HEK293 (cell line): ENCODE measurements at regions not wholly inside any gene's neighbourhood (a gene's known extent, or its start where the extent isn't known, plus 50 kb on each side); places are given as distances from the start of the nearest gene placed in this dataset.
"Not testable (repeated sequence)": the region's sequence is repeated elsewhere in the genome, so short reads cannot be mapped to it uniquely, and the experiment has no call there.

Source experiments
- CTCF ChIA-PET: fragments of 350-600 bp; formaldehyde crosslinking; extraction: SDS; loops from one replicate; lab custom pipeline; 2021; ENCODE audit warnings: antibody characterized with exemption; lab: Yijun Ruan, JAX
- POLR2A ChIA-PET: fragments of 300-600 bp; formaldehyde crosslinking; extraction: SDS; loops from one replicate; lab custom pipeline; 2020; ENCODE audit warnings: antibody characterized with exemption, inconsistent platforms; lab: Yijun Ruan, JAX
- H3K27ac ChIP-seq: fragments of 200-500 bp; sonication (Bioruptor generic); 2 replicates; pipeline ENCODE4 v1.5.1; 2014; ENCODE audit warnings: low read depth, low read length, control low read depth, inconsistent platforms; ENCODE audit errors: extremely low read depth
- H3K36me3 ChIP-seq, 2 experiments: fragments of 200-500 bp in 1 of 2; sonication (Bioruptor generic) in 1 of 2; 1 replicate in 1 of 2; 2 replicates in 1 of 2; pipeline ENCODE4 v1.5.1; 2014 to 2017; ENCODE audit warnings: inconsistent platforms in 2 of 2, low read length in 2 of 2; ENCODE audit not compliant: control insufficient read depth in 2 of 2, insufficient read depth in 1 of 2
- H3K4me1 ChIP-seq: fragments of 200-500 bp; sonication (Bioruptor generic); 2 replicates; pipeline ENCODE4 v1.5.1; 2014; ENCODE audit warnings: mild to moderate bottlenecking, low read length, inconsistent platforms; ENCODE audit not compliant: control insufficient read depth, insufficient read depth
- H3K4me3 ChIP-seq: 2 replicates; pipeline ENCODE4 v1.5.1; 2011; ENCODE audit warnings: low read depth, mild to moderate bottlenecking, control low read depth, low read length, moderate library complexity
- H3K9me3 ChIP-seq: fragments of 200-500 bp; sonication (Bioruptor generic); 2 replicates; pipeline ENCODE4 v1.5.1; 2014; ENCODE audit warnings: low read depth, low read length, inconsistent platforms; ENCODE audit not compliant: control insufficient read depth, insufficient read depth
- KLF1 ChIP-seq: fragments of 450-650 bp; formaldehyde crosslinking; IDR thresholded peaks from 2 replicates; pipeline ENCODE4 v1.5.1; 2016; ENCODE audit warnings: missing biosample characterization, missing genetic modification characterization
- KLF9 ChIP-seq: fragments of 450-650 bp; formaldehyde crosslinking; IDR thresholded peaks from 2 replicates; pipeline ENCODE4 v1.5.1; 2016; ENCODE audit warnings: missing biosample characterization, missing genetic modification characterization, low read depth
- TCF7L2 ChIP-seq: IDR thresholded peaks from 2 replicates; pipeline ENCODE4 v1.6.1; 2011; ENCODE audit warnings: low read depth, mild to moderate bottlenecking, inconsistent platforms, low read length, moderate library complexity, borderline replicate concordance
- ZBTB20 ChIP-seq: fragments of 450-650 bp; formaldehyde crosslinking; IDR thresholded peaks from 2 replicates; pipeline ENCODE4 v1.5.1; 2016; ENCODE audit warnings: missing biosample characterization, missing genetic modification characterization
- ZNF121 ChIP-seq: fragments of 450-650 bp; formaldehyde crosslinking; IDR thresholded peaks from 2 replicates; pipeline ENCODE4 v1.5.1; 2016; ENCODE audit warnings: missing biosample characterization, missing genetic modification characterization
- ZNF138 ChIP-seq: fragments of 450-650 bp; formaldehyde crosslinking; IDR thresholded peaks from 2 replicates; pipeline ENCODE4 v1.5.1; 2016; ENCODE audit warnings: missing biosample characterization, missing genetic modification characterization, borderline replicate concordance
- ZNF169 ChIP-seq: fragments of 450-650 bp; formaldehyde crosslinking; IDR thresholded peaks from 2 replicates; pipeline ENCODE4 v1.5.1; 2016; ENCODE audit warnings: missing biosample characterization, missing genetic modification characterization
- ZNF19 ChIP-seq: fragments of 450-650 bp; formaldehyde crosslinking; IDR thresholded peaks from 2 replicates; pipeline ENCODE4; 2016; ENCODE audit warnings: missing biosample characterization, missing genetic modification characterization, low read depth
- ZNF23 ChIP-seq: fragments of 450-650 bp; formaldehyde crosslinking; IDR thresholded peaks from 2 replicates; pipeline ENCODE4 v1.5.1; 2016; ENCODE audit warnings: missing biosample characterization, missing genetic modification characterization, borderline replicate concordance
- ZNF239 ChIP-seq: fragments of 450-650 bp; formaldehyde crosslinking; IDR thresholded peaks from 2 replicates; pipeline ENCODE4 v1.5.1; 2016; ENCODE audit warnings: missing biosample characterization, missing genetic modification characterization
- ZNF366 ChIP-seq: fragments of 450-650 bp; formaldehyde crosslinking; conservative IDR thresholded peaks from 2 replicates; pipeline ENCODE4 v1.5.1; 2016; ENCODE audit warnings: missing biosample characterization, missing genetic modification characterization
- ZNF423 ChIP-seq: fragments of 450-650 bp; formaldehyde crosslinking; IDR thresholded peaks from 2 replicates; pipeline ENCODE4 v1.5.1; 2016; ENCODE audit warnings: missing biosample characterization, missing genetic modification characterization
- ZNF521 ChIP-seq: fragments of 450-650 bp; formaldehyde crosslinking; IDR thresholded peaks from 2 replicates; pipeline ENCODE4 v1.5.1; 2017; ENCODE audit warnings: missing biosample characterization, mild to moderate bottlenecking, missing genetic modification characterization
- ZNF558 ChIP-seq: fragments of 450-650 bp; formaldehyde crosslinking; IDR thresholded peaks from 2 replicates; pipeline ENCODE4 v1.5.1; 2016; ENCODE audit warnings: missing biosample characterization, missing genetic modification characterization
- ZNF571 ChIP-seq: fragments of 450-650 bp; formaldehyde crosslinking; IDR thresholded peaks from 2 replicates; pipeline ENCODE4 v1.5.0; 2017; ENCODE audit warnings: missing biosample characterization, missing genetic modification characterization
- ZNF621 ChIP-seq: fragments of 450-650 bp; formaldehyde crosslinking; IDR thresholded peaks from 2 replicates; pipeline ENCODE4 v1.5.1; 2017; ENCODE audit warnings: missing biosample characterization, missing genetic modification characterization
- ZNF670 ChIP-seq: fragments of 450-650 bp; formaldehyde crosslinking; IDR thresholded peaks from 2 replicates; pipeline ENCODE4 v1.5.1; 2016; ENCODE audit warnings: missing biosample characterization, missing genetic modification characterization, low read depth
- ZNF837 ChIP-seq: fragments of 450-650 bp; formaldehyde crosslinking; IDR thresholded peaks from 2 replicates; pipeline ENCODE4 v1.5.1; 2016; ENCODE audit warnings: missing biosample characterization, missing genetic modification characterization
- ZSCAN30 ChIP-seq: fragments of 450-650 bp; IDR thresholded peaks from 2 replicates; pipeline ENCODE4 v1.5.1; 2018; ENCODE audit warnings: missing biosample characterization, mild to moderate bottlenecking, missing genetic modification characterization, moderate library complexity
- ZXDB ChIP-seq: fragments of 450-650 bp; formaldehyde crosslinking; IDR thresholded peaks from 2 replicates; pipeline ENCODE4 v1.5.1; 2016; ENCODE audit warnings: missing biosample characterization, missing genetic modification characterization
- TF ChIP-seq, protein P1 (sequence below): fragments of 450-650 bp; formaldehyde crosslinking; IDR thresholded peaks from 2 replicates; pipeline ENCODE4 v1.5.1; 2017; ENCODE audit warnings: missing biosample characterization, missing genetic modification characterization

- POLR2A ChIA-PET = no interaction called here
- H3K36me3 ChIP-seq = no peaks in the 10 kb centered on the region
- TF ChIP-seq ZXDB (tag by site-specific recombination) (no peak), TCF7L2 (no peak), ZNF558 (tag by site-specific recombination) (no peak), ZNF621 (tag by site-specific recombination) (no peak), ZNF837 (tag by site-specific recombination) (no peak)
- TF ChIP-seq, protein P1, sequence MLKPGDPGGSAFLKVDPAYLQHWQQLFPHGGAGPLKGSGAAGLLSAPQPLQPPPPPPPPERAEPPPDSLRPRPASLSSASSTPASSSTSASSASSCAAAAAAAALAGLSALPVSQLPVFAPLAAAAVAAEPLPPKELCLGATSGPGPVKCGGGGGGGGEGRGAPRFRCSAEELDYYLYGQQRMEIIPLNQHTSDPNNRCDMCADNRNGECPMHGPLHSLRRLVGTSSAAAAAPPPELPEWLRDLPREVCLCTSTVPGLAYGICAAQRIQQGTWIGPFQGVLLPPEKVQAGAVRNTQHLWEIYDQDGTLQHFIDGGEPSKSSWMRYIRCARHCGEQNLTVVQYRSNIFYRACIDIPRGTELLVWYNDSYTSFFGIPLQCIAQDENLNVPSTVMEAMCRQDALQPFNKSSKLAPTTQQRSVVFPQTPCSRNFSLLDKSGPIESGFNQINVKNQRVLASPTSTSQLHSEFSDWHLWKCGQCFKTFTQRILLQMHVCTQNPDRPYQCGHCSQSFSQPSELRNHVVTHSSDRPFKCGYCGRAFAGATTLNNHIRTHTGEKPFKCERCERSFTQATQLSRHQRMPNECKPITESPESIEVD (tag by site-specific recombination) = no peak
- no peak overlapping the region for H3K27ac ChIP-seq
- no peaks in the 10 kb centered on the region for H3K4me1 ChIP-seq
- CTCF ChIA-PET = no interaction called here
- no peaks in the 10 kb centered on the region for H3K9me3 ChIP-seq
- no peak overlapping the region for H3K4me3 ChIP-seq
Observed at GRCh38 chr3:34109846-34110245, 311.4 kb downstream of the PDCD6IP start.

GRCh38 chr3:34111361-34111760, 312.9 kb downstream of the PDCD6IP start:
- POLR2A ChIA-PET = no interaction called here
- TF ChIP-seq ZNF423 (no peak), ZNF19 (tag by site-specific recombination) (no peak)
- H3K4me3 ChIP-seq = no peak overlapping the region
- H3K36me3 ChIP-seq = no peaks in the 10 kb centered on the region
- H3K4me1 ChIP-seq = no peaks in the 10 kb centered on the region
- H3K9me3 ChIP-seq = no peaks in the 10 kb centered on the region
- CTCF ChIA-PET = no interaction called here
- H3K27ac ChIP-seq = no peak overlapping the region

DNA sequence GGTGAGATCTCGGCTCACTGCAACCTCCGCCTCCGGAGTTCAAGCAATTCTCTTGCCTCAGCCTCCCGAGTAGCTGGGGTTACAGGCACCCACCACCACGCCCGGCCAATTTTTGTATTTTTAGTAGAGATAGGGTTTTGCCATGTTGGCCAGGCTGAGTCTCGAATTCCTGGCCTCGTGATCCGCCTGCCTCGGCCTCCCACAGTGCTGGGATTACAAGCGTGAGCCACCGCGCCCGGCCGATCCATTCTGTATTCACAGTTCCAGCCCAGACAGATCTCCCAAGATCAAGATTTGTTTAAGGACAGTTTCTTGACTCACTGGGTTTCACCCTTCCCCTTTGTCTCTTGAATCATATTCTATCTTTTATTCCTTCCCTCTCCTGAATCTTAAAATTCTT, 313.8 kb downstream of the PDCD6IP start:
- H3K4me1 ChIP-seq, POLR2A ChIA-PET, H3K36me3 ChIP-seq, H3K9me3 ChIP-seq, H3K27ac ChIP-seq, CTCF ChIA-PET, H3K4me3 ChIP-seq: not testable (repeated sequence)

DNA sequence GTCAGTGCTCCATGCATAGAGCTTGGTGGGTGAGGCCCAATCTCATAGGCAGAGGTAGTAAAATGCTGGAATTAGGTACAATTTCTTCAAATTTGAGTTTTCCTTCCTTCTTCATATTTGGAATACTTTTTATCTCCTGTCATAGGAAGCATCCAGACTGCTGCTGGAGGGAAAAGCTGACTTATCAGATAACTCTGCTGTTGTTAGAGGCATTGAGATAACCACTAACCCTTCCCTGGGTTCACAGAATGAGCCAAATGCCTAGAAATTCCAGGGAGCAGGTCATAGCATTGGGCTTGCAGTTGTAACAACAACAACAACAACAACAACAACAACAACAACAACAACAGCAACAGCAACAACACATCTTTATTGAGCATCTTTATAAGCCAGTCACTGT, 332.7 kb downstream of the PDCD6IP start:
- no peak for TF ChIP-seq ZNF121
- no peak for TF ChIP-seq ZNF138 (tag by site-specific recombination)
- TF ChIP-seq ZBTB20 = no peak
- no peak for TF ChIP-seq ZNF670 (tag by site-specific recombination)
- no peak for TF ChIP-seq ZNF571 (tag by site-specific recombination)
- TF ChIP-seq KLF1 = no peak
- TF ChIP-seq ZNF239 = no peak
- no peak for TF ChIP-seq ZNF169 (tag by site-specific recombination)
- no peak for TF ChIP-seq ZNF366
- no peak for TF ChIP-seq KLF9 (tag by site-specific recombination)
- TF ChIP-seq ZXDB (tag by site-specific recombination) = no peak
- TF ChIP-seq ZNF521 (tag by site-specific recombination) = no peak
- TF ChIP-seq ZNF23 (tag by site-specific recombination) = no peak
- TF ChIP-seq ZSCAN30 (tag by site-specific recombination) = no peak
- CTCF ChIA-PET = no interaction called here
- H3K27ac ChIP-seq = no peak overlapping the region
- no peaks in the 10 kb centered on the region for H3K9me3 ChIP-seq
- POLR2A ChIA-PET = no interaction called here
- H3K4me3 ChIP-seq = no peak overlapping the region
- H3K4me1 ChIP-seq = no peaks in the 10 kb centered on the region
- no peaks in the 10 kb centered on the region for H3K36me3 ChIP-seq
